IPS DF 4.7 (cell line): ENCODE measurements at regions not wholly inside any gene's neighbourhood (a gene's known extent, or its start where the extent isn't known, plus 50 kb on each side); places are given as distances from the start of the nearest gene placed in this dataset.
A peak's percentile ranks its signal among the peaks of the same experiment; 100 is the strongest.

Experiments
- DNase-seq: peaks from one replicate; pipeline ENCODE4 v3.0.0-alpha.2; 2013; ENCODE audit warnings: low spot score; ENCODE audit errors: extremely low read depth

- DNase-seq: no peak
These were observed 529.4 kb upstream of the CXADR start for GRCh38 chr21:16983420-16983819.

DNA sequence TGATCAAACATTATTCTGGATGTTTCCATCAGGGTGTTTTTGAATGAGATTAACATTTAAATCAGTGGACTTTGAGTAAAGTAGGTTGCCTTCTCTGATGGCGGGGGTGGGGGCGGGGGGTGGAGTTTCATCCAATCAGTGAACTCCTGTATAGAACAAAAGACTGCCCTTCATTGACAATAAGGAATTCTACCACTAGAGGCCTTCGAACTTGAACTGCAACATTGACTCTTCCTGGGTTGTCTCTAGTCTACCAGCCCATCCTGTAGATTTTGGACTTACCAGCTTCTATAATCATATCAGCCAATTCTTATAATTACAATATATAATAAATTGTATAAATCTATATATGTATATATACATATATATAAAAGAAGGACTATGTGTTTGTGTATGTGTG, 520.4 kb upstream of the CXADR start:
- DNase-seq: peak; percentile 11

- DNase-seq: no peak
These were observed 519.3 kb upstream of the CXADR start for GRCh38 chr21:16993416-16994038.

DNA sequence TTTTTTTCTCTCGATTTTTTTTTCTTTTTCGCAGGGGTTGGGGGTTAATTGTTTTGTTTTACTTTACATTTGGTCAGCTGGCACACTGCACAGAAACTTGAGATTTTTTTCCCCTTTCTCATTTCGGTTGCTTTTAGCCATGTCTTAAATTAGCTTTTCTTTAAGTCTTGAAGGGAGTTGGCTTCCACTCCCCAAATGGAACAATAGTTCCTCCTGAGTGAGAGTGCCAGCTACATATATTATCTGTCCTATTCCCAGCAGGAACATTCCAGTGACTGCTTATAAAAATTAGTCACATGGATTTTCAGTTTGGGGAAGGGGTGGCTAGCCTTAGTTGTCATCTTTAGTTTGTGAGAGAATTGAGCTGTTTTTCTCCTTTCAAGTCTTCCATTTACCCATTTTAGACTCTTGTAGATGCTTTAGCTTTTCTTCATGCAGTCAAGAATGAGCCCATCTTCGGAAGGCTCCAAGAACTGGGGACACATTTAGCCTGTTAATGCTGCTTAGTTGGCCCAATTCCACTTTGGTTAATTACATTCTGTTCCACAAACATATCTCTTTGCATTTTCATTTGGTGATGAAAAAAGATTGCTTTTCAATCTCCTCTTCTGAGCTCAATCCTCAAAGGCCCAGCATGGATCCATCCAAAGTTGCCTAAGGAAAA, 510.1 kb upstream of the CXADR start:
- DNase-seq: no peak

DNA sequence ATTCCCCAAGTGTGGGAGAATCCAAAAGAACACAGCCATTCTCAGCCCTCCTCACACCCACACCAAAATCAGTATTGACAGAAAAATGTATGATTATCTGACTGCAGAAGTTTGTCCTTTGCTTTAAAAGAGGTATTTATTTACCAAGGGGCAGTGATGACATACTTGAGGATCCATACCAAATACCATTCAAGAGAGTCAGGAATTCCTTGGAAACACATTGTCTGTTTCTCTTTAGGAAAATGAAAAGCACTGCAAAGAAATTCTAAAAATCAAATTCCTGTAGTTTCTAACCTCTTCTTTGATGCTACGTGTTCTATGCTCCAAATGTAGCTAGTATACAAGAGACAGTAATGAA, 509.6 kb upstream of the CXADR start:
- DNase-seq: no peak

DNA sequence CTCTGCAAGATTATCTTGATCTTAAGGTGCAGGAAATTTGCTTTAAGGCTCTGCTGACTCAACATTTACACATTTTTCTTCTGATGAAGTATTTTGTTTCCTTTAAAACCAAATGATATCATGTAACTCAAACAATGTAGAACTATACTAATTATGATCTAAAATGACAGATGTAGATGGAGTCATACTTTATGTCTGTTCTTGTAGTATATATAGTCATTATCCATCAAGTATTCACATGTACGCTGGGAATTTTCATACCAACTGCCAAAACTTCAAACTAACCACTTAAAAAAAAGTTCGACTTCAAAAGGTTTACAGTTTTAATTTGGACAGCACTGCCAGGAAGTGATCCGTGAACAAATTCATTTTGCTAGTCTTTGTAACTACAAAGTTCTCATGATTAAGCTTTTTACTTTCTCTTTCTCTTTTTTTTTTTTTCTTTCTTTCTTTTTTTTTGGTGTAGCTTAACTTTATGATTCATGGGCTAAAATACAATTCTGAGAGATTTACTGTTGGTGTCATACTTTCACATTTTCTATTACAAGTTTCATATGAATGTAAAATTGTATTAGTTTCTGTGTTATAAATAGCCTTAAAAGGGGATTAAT, 509.0 kb upstream of the CXADR start:
- DNase-seq: no peak

- no peak for DNase-seq
These were observed 480.6 kb upstream of the CXADR start for GRCh38 chr21:17032141-17032655.

GRCh38 chr21:17044696-17045095, 468.1 kb upstream of the CXADR start:
- no peak for DNase-seq

- DNase-seq: no peak
These were observed 467.5 kb upstream of the CXADR start for GRCh38 chr21:17045214-17045853.

DNA sequence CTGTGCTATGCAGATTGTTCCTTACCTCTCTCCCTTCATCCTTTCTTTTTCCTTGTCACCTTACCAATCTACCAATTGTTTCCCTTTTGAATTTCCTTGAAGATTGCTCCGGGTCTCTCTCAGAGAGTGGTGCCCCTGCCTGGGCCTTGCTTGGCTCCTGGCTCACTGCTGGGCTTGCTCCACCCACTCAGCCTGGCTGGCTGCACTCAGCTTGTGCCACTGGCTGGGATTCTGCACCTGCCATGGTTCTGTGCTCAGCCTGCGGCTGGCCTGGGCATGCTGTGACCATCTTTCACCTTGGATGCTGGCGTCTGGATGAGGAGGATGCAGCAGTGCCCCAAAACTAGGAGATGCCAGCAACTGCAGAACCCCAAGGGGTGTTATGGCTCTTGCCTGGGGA, 463.9 kb upstream of the CXADR start:
- no peak for DNase-seq

DNA sequence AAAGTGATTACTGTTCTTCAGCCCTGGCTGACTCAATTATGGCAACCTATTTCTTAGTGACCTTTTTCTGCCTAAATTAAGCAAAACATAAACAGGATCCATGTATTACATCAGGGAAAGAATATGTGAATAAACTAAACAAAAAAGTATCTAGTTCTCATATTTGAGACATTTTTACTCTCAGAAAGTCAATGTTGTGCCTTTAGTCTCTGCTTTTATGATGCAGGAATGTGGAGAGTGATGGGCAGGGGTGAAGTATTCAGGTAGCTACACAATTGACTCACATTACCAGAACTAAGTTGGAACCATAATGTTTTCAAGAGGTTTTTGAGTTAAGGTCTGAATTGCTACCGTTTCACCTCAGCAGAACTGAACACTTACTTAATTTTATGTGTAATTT, 462.7 kb upstream of the CXADR start:
- DNase-seq: no peak

GRCh38 chr21:17050646-17051045, 462.2 kb upstream of the CXADR start:
- no peak for DNase-seq

GRCh38 chr21:17051054-17051453, 461.8 kb upstream of the CXADR start:
- DNase-seq: no peak

GRCh38 chr21:17053321-17053720, 459.5 kb upstream of the CXADR start:
- DNase-seq: no peak

DNA sequence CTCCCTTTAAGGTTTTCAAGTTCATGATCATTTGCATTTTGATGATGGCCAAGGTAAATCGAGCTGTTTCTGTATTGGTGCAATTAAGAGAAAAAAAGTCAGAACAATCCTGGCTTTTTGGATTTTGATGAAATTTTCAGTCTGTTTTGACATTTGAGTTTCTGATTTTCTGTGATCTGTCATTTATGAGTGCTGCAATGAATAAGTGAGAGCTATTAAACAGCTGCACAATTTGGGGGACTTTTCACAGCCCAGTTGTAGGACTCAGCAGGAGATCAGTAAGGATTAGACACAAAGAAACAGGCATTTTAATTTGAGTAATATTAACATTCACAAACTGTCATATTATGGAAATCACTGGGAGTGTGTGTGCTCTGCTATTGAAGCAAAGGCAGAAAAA, 452.9 kb upstream of the CXADR start:
- no peak for DNase-seq

DNA sequence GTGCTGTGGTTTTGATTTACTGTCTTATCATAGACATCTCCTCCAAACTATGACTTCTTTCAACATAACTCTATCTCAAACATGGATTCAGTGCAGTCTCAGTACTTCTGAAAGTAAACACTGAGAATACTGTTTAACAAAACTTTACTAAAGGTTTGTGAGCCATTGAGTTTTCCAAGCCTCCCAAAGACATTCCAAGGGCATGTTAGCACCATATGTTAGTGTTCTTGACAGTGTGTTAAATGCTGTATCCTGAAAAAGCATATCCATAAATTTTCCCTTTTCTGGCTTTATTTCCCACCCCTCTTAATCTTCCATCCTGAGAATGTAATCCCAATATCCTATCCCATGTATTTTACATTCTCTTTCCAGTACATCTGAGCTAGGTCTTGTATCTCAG, 446.8 kb upstream of the CXADR start:
- no peak for DNase-seq

GRCh38 chr21:17071093-17071492, 441.8 kb upstream of the CXADR start:
- DNase-seq: no peak

DNA sequence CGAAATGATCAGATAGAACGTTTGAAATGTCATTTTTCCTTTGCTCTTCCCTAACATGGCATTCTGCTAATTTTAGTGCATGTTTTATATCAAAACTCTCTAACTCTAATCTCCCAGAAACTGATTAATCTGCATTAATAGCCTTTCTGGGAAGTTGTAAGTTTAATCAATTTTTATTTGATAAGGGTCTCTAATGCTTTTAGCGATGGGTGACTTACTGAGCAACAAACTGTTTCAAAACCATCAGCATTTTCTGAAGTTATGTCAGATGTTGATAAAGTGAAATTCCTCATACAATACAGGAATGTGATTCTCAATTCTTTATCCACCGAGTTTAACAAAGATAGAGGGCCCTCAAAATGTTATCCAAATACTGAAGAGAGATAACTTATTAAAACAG, 431.6 kb upstream of the CXADR start:
- no peak for DNase-seq

DNA sequence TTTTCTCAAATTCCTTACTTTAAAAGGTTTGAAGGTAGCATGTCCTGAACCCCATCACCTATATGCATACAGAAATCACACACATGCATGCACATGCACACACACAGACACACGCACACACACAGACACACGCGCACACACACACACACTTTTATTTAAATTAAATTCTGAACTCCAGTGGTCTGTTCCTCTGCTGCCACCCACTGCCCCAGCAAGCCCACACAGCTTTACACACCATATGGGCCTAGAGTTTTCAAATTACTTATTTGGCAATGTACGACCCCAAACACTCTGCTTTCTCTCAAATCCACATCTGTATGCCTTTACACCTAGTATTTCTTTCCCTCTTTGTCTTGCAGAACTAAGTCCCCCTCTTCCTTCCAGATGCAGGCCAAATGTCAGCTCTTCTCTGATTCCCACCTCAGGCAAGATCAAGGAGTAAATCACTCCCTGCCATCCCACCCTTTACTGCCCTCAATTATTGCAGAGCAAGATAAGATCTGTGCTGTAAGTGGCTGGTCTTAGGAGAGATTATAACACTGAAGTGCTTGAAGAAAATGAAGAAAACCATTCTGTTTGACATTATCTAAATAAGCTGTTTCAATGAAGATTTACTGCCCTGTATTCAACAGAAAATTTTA, 429.9 kb upstream of the CXADR start:
- no peak for DNase-seq

DNA sequence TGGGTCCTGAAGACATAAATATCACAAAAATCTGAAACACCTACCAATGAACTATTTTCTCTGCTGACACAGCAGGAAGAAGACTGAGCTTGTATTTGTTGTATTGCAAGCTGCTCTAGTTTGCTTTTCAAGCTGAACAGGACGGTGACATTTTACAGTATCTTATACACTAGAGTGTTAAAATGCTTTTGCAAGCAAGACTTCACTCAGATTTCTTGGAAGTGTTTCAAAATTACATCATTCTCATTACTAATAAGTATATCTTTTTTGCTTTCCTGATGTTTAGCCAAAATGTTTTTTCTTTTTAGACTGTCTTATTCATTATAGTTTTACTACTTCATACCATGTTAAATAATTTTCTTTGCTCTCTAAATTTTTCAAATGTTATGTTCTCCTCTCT, 427.1 kb upstream of the CXADR start:
- DNase-seq: no peak

GRCh38 chr21:17088500-17088899, 424.3 kb upstream of the CXADR start:
- DNase-seq: no peak

- no peak for DNase-seq
These were observed 423.8 kb upstream of the CXADR start for GRCh38 chr21:17089091-17089491.
